ENCODE measurements at regions not wholly inside any gene's neighbourhood (a gene's known extent, or its start where the extent isn't known, plus 50 kb on each side); places are given as distances from the start of the nearest gene placed in this dataset.

GRCh38 chr1:229075217-229075616, 195.7 kb upstream of the RAB4A start:
- no peak overlapping the region for H3K4me3 ChIP-seq (ENCODE audit: low read depth, low read length)
- no peaks in the 10 kb centered on the region for H3K9me3 ChIP-seq
- H3K36me3 ChIP-seq: no peaks in the 10 kb centered on the region
- no peaks in the 10 kb centered on the region; the same call in 1 of the 2 replicates for H3K4me1 ChIP-seq
- TF ChIP-seq, protein P1, sequence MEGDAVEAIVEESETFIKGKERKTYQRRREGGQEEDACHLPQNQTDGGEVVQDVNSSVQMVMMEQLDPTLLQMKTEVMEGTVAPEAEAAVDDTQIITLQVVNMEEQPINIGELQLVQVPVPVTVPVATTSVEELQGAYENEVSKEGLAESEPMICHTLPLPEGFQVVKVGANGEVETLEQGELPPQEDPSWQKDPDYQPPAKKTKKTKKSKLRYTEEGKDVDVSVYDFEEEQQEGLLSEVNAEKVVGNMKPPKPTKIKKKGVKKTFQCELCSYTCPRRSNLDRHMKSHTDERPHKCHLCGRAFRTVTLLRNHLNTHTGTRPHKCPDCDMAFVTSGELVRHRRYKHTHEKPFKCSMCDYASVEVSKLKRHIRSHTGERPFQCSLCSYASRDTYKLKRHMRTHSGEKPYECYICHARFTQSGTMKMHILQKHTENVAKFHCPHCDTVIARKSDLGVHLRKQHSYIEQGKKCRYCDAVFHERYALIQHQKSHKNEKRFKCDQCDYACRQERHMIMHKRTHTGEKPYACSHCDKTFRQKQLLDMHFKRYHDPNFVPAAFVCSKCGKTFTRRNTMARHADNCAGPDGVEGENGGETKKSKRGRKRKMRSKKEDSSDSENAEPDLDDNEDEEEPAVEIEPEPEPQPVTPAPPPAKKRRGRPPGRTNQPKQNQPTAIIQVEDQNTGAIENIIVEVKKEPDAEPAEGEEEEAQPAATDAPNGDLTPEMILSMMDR (IDR thresholded peaks at IDR 0.05; ENCODE audit: low read depth, low read length): no peak
- DNase-seq: no peak
- H3K27me3 ChIP-seq: no peaks in the 10 kb centered on the region

- TF ChIP-seq, protein P1 (IDR thresholded peaks at IDR 0.05; ENCODE audit: low read depth, low read length): no peak
- H3K9me3 ChIP-seq: no peaks in the 10 kb centered on the region
- no peaks in the 10 kb centered on the region for H3K4me1 ChIP-seq
- no peaks in the 10 kb centered on the region for H3K27me3 ChIP-seq
- H3K4me3 ChIP-seq (ENCODE audit: low read depth, low read length): no peak overlapping the region
- no peak for DNase-seq
- no peaks in the 10 kb centered on the region for H3K36me3 ChIP-seq
Measured at GRCh38 chr1:229075716-229076115, 195.2 kb upstream of the RAB4A start.

DNA sequence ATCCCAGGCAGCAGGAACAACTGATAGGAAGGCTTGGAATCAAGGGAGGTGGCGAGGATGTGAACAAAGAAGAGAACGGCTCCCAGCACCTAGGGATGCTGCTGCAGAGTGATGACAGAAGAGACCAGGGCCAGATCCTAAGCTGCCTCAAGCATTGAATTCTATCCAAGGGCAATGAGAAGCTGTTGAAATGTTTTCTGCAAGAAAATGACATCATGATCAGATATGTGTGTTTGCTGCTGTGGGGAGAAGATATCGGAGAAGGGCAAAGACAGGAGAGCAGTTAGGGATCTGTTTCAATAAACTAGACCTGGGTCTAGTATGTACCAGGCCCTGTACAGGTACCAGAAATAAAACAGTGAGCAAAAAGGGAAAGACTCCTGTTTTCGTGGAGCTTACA, 194.7 kb upstream of the RAB4A start:
- H3K4me3 ChIP-seq (ENCODE audit: low read depth, low read length): no peak overlapping the region
- H3K9me3 ChIP-seq: no peaks in the 10 kb centered on the region
- no peak for DNase-seq
- no peaks in the 10 kb centered on the region for H3K36me3 ChIP-seq
- H3K27me3 ChIP-seq: no peaks in the 10 kb centered on the region
- TF ChIP-seq, protein P1 (IDR thresholded peaks at IDR 0.05; ENCODE audit: low read depth, low read length): no peak
- no peaks in the 10 kb centered on the region for H3K4me1 ChIP-seq

DNA sequence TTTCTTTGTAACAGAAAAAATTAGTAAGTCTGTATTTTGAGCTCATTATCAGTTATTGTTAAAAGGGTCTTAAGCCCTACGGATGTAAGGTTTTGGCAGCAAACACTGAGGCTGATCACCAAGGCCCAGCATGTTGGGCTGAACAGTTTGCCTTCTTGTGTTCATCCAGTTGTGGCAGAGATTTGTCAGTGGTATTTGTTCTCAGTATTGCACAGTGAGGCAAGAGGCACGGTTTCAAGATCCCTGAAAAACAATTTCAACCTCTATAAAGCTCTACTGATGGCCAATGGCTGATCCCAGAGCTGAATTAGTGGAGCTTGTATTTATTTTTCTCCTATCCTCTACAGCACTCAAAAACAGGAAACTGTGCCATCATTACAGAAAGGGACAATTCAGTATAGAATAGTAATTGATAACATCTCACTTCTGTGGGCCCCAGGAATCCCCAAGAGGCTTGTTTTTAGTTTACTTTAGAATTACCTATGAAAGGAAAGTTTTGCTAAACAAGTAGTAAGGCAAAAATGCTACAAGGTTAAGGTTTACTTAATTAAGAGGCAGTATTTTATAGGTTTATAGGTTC, 191.8 kb upstream of the RAB4A start:
- H3K4me1 ChIP-seq: no peaks in the 10 kb centered on the region
- peaks cover 4% of the 10 kb centered on the region; the same call in 1 of the 2 replicates for H3K9me3 ChIP-seq
- H3K36me3 ChIP-seq: no peaks in the 10 kb centered on the region
- H3K4me3 ChIP-seq (ENCODE audit: low read depth, low read length): no peak overlapping the region
- TF ChIP-seq, protein P1 (IDR thresholded peaks at IDR 0.05; ENCODE audit: low read depth, low read length): no peak
- no peak for DNase-seq
- no peaks in the 10 kb centered on the region for H3K27me3 ChIP-seq

- TF ChIP-seq, protein P1 (IDR thresholded peaks at IDR 0.05; ENCODE audit: low read depth, low read length): no peak
- no peaks in the 10 kb centered on the region for H3K27me3 ChIP-seq
- DNase-seq: no peak
Measured at GRCh38 chr1:229080361-229080760, 190.6 kb upstream of the RAB4A start.

DNA sequence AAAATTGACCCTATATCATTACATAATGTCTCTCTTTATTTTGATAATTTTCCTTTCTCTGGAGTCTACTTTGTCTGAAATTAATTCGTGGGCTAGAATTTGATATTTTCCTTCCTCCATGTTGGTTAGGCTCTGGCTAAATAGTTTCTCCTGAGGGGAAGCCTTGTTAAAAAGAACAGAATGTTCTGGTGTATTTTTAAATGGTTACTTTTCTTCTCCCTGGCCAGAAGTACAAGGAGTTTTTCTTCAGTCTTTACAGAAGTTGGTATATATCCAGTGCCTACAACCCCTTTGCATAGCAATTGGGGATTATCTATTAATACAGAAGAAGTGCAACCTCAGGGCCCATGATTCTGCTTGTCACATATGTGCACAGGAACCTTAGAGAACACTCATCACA, 185.6 kb upstream of the RAB4A start:
- Histone ChIP-seq H3K27me3 (no peaks in the 10 kb centered on the region), H3K9me3 (peaks cover 4% of the 10 kb centered on the region; the same call in 1 of the 2 replicates), H3K36me3 (no peaks in the 10 kb centered on the region), H3K4me3 (ENCODE audit: low read depth, low read length) (no peak overlapping the region), H3K4me1 (no peaks in the 10 kb centered on the region)
- no peak for DNase-seq
- TF ChIP-seq, protein P1 (IDR thresholded peaks at IDR 0.05; ENCODE audit: low read depth, low read length): no peak

More at GRCh38 chr1:229080361-229080760, 190.6 kb upstream of the RAB4A start:
- H3K9me3 ChIP-seq: peaks cover 4% of the 10 kb centered on the region; the same call in 1 of the 2 replicates
- H3K4me3 ChIP-seq (ENCODE audit: low read depth, low read length): no peak overlapping the region
- H3K4me1 ChIP-seq: no peaks in the 10 kb centered on the region
- H3K36me3 ChIP-seq: no peaks in the 10 kb centered on the region

All from BE2C (cell line).